Lower leg skin (tissue), 3 donors: ENCODE measurements at regions not wholly inside any gene's neighbourhood (a gene's known extent, or its start where the extent isn't known, plus 50 kb on each side); places are given as distances from the start of the nearest gene placed in this dataset.

Experiments
- CTCF ChIP-seq, 3 donors: fragments of 450-650 bp; IDR thresholded peaks; one replicate each; pipeline ENCODE4 v1.5.1; 2016; ENCODE audit warnings: antibody characterized with exemption in 3 of 3, mild to moderate bottlenecking in 3 of 3, moderate library complexity in 2 of 3
- POLR2A ChIP-seq, 2 donors: fragments of 450-650 bp; IDR thresholded peaks; one replicate each; pipeline ENCODE4 v1.6.1; 2016 to 2017; ENCODE audit warnings: antibody characterized with exemption in 2 of 2, mild to moderate bottlenecking in 1 of 2, moderate library complexity in 1 of 2

GRCh38 chr2:133949595-133949994 lies 304.3 kb upstream of the MGAT5 start:
- no peak for TF ChIP-seq CTCF (IDR thresholded peaks at IDR 0.05)
- TF ChIP-seq POLR2A (IDR thresholded peaks at IDR 0.05), result no peak
